HG02763 (cell line): ENCODE measurements at regions not wholly inside any gene's neighbourhood (a gene's known extent, or its start where the extent isn't known, plus 50 kb on each side); places are given as distances from the start of the nearest gene placed in this dataset.
"Not testable (repeated sequence)": the region's sequence is repeated elsewhere in the genome, so short reads cannot be mapped to it uniquely, and the experiment has no call there.

ENCODE experiments used
- ATAC-seq: cut with Tn5 transposase; IDR thresholded peaks from one replicate; pipeline ENCODE4 v1.9.1; 2021; ENCODE audit warnings: mild to moderate bottlenecking, moderate library complexity; ENCODE audit not compliant: unreplicated experiment

- ATAC-seq: no peak
These were observed 242.3 kb upstream of the ROBO1 start for GRCh38 chr3:80010021-80010571.

DNA sequence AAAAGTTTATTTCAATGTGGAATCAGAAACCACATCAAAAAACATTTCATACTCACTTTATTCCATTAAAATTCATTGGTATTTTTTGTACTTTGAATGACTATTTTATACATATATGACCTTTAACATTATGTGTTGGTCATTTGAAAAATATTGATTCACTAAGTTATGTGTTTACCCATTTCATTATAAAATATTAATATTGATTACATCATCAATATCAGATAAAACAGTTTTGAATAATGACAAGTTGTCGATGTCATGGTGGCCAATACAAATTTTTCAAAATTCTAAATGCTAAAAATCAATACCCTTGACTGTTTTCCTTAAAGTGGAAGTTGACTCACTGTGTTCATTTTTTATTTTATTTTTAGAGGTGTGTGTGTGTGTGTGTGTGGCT is 239.7 kb upstream of the ROBO1 start:
- ATAC-seq: no peak

GRCh38 chr3:80006315-80006714 is 238.5 kb upstream of the ROBO1 start:
- ATAC-seq: no peak

DNA sequence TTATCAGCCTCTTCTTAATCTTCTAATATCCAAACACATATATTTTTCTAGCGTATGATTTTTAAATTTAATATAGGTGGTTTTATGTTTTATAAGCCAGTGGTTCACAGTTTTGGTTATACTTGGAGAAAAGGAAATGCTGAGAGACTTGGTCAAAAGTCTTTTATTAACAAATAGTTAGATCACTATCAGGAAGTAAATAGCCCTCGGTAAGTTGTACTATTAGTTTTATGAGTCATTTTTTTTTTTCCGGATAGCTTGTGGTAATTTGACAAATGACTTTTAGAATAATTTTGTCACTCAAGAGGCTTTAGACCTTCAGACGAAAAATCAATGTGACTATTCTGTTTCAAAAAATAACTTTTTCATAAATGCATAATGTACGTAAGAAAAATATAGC is 232.2 kb upstream of the ROBO1 start:
- ATAC-seq: no peak

DNA sequence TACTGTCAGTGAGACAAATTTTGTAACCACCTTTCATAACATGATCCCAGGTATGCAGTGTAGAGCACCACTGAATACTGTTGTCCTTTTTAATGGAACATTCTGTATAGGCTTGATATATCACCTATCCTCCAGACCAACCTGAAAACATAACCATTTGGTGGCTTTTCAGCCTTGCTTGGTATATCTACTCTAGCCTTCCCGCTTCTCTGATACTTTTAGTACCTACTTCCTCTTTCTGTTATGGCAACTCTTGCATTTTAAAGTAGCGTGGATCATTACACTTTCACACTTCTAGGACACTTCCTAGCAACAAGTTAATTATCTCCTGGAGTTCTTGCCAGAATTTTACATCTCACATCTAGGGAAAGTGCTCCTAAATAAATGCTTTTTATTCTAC is 226.6 kb upstream of the ROBO1 start:
- no peak for ATAC-seq

DNA sequence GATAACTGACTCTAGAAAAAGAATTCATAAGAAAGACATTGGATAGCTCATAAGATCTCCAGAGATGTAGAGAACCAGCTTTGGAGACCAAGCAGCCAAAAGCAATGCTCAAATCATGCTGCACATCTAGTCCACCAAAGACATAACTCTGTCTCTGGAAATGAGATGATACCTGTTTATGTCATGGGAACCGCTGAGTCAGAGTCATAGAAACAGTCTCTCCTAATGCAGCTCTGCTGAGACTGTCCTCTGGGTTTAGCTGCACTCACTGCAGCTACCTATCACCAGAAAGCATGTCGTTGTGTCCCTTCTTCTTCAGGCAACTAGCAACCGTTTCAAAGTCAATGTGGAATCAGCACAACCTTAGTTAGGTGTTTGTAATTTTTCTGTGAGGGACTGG is 218.5 kb upstream of the ROBO1 start:
- no peak for ATAC-seq

DNA sequence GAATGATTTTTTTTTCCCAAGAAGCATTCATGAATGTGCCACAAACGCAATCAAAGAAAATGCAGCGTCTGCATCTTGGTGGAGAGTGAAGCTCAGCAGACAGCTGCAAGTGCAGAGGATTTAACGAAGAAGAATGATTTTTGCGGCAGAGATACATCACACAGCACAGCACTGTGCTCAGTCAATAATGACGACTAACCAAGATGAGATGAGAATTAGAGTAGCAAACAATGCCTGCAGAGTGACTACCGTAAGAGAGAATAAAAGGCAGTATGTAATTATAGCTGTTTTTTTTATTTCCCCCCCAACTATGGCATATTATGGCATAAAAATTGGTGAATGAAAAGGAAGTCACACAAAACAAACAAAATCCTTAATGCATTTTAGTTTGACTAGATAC is 218.0 kb upstream of the ROBO1 start:
- ATAC-seq: no peak

DNA sequence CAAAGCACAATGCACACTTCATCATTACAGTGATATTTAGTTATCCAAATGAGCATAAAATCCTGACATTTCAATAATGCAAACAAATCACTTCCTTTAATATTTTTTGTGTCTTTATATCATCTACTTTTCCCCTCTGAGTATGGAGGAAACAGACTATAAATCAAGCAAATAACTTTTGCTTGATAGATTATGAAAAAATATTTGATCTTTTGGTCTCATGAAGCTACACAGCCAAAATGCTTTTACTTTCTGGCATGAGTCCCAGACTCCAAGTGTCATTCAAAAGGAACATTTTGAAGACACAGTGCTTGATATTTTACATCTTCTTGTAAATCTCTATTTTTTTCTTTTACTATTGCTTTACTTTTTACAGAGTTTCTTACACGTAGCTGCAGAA is 215.3 kb upstream of the ROBO1 start:
- ATAC-seq: no peak

DNA sequence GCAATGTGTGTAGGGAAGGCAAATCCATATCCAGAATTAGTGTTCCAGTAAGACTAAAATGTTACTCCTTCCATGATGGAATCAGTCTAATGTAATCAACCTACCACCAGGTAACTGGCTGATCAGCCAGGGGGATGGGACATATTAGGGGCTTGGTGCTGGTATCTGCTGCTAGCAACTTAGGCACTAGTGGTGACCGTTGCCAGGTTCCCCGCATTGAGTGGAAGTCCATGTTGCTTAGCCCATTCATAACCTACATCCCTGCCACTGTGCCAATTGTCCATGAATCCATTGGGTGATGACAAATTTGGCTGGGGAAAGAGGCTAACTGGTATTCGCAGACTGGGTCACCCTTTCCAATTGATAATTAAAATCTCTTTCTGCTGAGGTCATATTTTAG is 212.2 kb upstream of the ROBO1 start:
- no peak for ATAC-seq

DNA sequence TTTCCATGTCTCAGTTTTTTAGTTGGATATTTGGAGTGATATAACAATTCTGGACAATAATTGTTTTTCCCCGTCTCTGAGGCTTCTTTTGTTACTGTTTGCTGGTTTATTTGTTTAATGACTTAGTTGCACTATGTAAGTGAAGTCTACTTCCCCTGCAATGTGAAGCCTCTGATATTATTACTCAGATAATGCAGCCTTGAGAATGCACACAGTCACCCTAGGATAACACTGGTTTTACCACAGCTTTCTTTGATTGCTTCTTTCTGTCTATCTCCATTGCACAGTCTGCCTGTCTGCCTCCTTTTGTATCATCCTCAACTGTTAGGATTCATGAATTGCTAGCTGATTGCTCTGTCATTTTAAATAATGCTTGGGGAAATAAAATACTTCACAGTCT is 208.7 kb upstream of the ROBO1 start:
- no peak for ATAC-seq

DNA sequence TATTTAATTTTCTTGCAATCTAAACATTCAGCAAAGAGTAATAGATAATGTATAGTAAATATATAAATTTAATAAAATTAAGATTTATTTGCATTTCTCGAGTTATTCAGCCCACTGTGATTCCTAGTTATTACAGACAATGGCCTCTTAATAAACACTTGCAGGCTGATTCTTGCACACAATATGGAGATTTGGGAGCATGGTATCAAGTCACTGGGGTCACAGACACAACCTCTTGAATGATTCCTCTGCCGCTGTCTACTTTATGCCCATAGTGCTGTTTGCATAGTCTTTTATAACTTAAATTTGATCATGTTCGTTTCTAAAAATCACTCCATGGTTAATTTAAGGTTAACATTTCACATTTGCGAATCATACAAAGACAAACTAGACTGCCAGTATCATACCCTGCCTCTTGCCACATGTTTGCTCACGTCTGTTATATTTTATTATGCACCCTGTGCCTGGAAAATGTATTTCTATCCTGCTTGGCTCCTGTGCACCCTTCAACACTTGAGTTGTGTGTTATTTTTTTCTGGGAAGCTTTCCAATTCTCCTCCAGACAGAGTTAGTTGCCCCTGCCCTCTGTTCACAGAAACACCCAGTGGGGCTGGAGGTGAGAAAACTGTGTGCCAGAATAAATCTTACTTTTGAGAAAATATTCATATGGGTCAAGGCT is 206.3 kb upstream of the ROBO1 start:
- no peak for ATAC-seq

DNA sequence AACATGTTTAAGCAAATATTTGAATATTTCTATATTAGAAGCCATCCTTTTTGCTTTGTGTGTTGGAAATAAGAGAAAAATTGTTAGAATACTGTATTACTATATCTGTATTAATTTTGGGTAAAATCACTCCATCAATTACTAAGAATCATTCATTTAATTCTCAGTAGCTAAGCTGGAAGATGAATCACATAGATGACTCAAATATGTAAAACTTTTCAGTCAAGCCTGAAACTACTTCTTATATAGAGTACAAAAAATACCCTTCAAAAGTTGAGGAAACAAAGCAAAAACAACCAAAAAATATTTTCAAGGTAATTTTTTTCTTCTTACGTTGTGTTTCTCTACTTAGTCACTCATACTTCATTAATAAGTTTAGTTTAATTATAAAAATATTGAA is 205.7 kb upstream of the ROBO1 start:
- no peak for ATAC-seq

DNA sequence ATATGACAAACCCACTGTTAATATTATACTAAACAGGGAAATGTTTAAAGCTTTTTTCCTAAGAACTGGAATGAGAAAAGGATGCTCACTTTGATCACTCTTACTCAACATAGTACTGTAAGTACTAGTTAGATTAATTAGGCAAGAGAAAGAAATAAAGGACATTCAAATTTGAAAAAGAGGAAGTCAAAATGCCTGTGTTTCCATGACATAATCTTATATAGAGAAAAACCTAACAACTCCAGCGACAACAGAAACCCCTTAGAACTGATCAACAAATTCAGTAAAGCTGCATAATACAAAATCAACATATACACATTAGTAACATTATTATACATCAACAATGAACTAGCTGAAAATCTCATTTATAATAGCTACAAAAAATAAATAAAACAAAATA is 200.6 kb upstream of the ROBO1 start:
- ATAC-seq: no peak

DNA sequence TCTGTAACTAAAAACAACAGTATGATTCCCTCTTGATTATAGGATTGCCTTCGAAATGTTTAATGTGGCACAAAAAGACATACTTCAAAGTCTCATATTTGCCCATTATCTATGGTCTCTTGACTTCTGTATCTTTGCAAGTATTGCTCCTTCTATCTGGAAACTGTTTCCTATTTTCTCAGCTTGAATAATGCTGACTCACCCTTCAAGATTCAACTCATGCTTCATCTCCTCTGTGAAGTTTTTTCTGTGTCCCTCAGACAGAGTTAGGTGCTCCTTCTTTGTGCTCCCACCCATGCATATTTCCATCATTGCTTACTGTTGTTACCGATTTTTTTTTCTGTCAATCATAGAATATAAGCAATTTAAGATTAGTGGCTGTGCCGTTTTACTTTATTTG is 192.8 kb upstream of the ROBO1 start:
- ATAC-seq: no peak

- ATAC-seq: no peak
These were observed 189.3 kb upstream of the ROBO1 start for GRCh38 chr3:79957066-79957465.

DNA sequence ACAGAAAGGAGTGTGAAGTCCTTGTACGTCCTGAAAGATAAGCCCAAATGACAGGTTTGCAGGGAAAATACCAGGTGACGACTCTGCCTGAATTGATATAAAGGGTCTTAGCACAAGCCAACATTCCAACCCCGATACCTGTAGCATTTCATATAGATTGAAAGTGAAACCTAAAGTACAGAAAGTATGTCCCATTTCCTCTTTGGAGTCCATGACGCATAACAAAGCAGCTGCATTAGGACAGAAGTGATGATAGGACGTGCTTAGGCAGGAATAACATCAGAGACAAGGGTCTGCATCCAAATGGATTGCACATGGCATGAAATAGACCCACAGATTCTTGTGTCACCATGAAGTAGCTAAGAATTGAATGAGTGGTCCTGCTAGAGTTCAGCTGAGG is 187.0 kb upstream of the ROBO1 start:
- ATAC-seq: no peak

GRCh38 chr3:79953591-79954101 is 185.8 kb upstream of the ROBO1 start:
- no peak for ATAC-seq

DNA sequence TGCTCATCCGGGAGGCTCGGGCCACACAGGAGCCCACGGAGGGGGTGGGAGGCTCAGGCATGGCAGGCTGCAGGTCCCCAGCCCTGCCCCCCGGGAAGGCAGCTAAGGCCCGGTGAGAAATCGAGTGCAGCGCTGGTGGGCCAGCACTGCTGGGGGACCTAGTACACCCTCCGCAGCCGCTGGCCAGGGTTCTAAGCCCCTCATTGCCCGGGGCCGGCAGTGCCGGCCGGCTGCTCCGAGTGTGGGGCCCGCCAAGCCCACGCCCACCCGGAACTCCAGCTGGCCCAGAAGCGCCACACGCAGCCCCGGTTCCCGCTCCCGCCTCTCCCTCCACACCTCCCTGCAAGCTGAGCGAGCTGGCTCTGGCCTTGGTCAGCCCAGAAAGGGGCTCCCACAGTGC is 183.6 kb upstream of the ROBO1 start:
- ATAC-seq: not testable (repeated sequence)

DNA sequence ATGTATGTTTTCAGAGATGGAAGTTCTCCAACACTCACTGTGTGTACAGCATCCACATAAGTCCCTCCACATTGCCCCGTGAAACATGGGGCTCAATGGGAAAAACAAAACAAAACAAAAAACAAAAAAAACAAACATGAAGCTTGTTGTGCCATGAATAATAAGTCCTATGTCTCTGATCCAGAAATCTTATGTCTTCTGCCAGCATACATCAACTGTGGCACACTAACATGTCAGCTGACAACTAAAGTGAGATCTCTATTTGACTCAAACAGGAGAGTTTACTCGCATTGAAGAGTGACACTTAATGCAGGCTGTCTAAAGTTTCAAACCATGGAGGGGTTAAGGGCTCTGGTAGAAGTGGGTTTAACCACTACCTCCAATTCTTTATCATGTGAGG is 180.2 kb upstream of the ROBO1 start:
- ATAC-seq: no peak

GRCh38 chr3:79947469-79947868 is 179.7 kb upstream of the ROBO1 start:
- no peak for ATAC-seq

- ATAC-seq: no peak
These were observed 169.8 kb upstream of the ROBO1 start for GRCh38 chr3:79937567-79937966.

DNA sequence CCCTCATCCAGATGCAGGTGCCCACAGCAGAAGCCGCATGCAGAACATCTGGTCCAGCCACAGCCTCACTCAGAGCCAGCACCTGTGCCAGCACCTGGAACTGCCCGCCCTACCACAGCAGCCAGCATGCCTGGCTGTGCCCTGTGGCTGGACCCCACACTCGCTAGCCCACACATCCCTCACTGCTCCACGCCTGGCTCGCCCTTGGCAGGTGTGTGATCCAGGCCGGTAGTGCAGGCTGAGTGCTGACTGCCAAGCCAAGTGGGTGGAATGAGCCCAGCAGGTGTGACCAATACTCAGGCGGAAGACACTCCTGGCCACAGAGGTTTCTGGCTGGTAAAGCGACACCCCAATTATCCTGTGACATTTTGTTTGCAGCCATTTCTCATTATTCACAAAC is 162.4 kb upstream of the ROBO1 start:
- ATAC-seq: no peak
